Esophagus squamous epithelium (tissue), 5 donors: ENCODE measurements at regions not wholly inside any gene's neighbourhood (a gene's known extent, or its start where the extent isn't known, plus 50 kb on each side); places are given as distances from the start of the nearest gene placed in this dataset.

Experiments
- DNase-seq: peaks from one replicate; lab custom pipeline; 2025; lab: John Stamatoyannopoulos, UW
- H3K27ac ChIP-seq, 4 donors: fragments of 200-600 bp; sonication (generic); one replicate each; pipeline ENCODE4 v1.5.1; 2016 to 2019; ENCODE audit warnings: mild to moderate bottlenecking in 1 of 4
- H3K27me3 ChIP-seq, 4 donors: fragments of 200-600 bp; sonication (generic); 1 replicate in 3 of 4; 2 replicates in 1 of 4; pipeline versions ENCODE4 v1.5.1 to v1.6.0; 2017 to 2021; ENCODE audit warnings: antibody characterized with exemption in 1 of 4
- H3K36me3 ChIP-seq, 3 donors: fragments of 200-600 bp; sonication (generic); one replicate each; pipeline ENCODE4 v1.5.1; 2016 to 2019
- H3K4me1 ChIP-seq, 3 donors: fragments of 200-600 bp; sonication (generic); one replicate each; pipeline ENCODE4 v1.5.1; 2017 to 2019
- H3K4me3 ChIP-seq, 4 donors: fragments of 200-600 bp; sonication (generic); 1 replicate in 3 of 4; 2 replicates in 1 of 4; pipeline ENCODE4 v1.5.1; 2016 to 2019; ENCODE audit warnings: mild to moderate bottlenecking in 2 of 4, moderate library complexity in 1 of 4
- H3K9me3 ChIP-seq, 3 donors: fragments of 200-600 bp; sonication (generic); one replicate each; pipeline ENCODE4 v1.5.1; 2016 to 2019
- POLR2A ChIP-seq, 4 donors: fragments of 450-650 bp; IDR thresholded peaks; one replicate each; pipeline ENCODE4 v1.6.1; 2017; ENCODE audit warnings: antibody characterized with exemption in 4 of 4, mild to moderate bottlenecking in 4 of 4, moderate library complexity in 3 of 4
- WGBS, 2 donors: methylation state at CpG; one replicate each; pipeline ENCODE4 v1.1.5; 2018; 5-methylcytosine and 5-hydroxymethylcytosine counted together
- intact Hi-C: fragments of 100-400 bp; cut with DNase I; formaldehyde crosslinking; loops from one replicate; pipeline ENCODE4 v1.15.0; 2022
- TF ChIP-seq, protein P1 (sequence below), 6 experiments: fragments of 450-650 bp in 4 of 6; fragments of 200-600 bp in 2 of 6; sonication (generic) in 2 of 6; IDR thresholded peaks; one replicate each; pipeline ENCODE4 v1.5.1; 2016 to 2019; ENCODE audit warnings: antibody characterized with exemption in 6 of 6, mild to moderate bottlenecking in 4 of 6, moderate library complexity in 4 of 6
- donor health status: DM: yes; HTN: yes; CAD: no.

DNA sequence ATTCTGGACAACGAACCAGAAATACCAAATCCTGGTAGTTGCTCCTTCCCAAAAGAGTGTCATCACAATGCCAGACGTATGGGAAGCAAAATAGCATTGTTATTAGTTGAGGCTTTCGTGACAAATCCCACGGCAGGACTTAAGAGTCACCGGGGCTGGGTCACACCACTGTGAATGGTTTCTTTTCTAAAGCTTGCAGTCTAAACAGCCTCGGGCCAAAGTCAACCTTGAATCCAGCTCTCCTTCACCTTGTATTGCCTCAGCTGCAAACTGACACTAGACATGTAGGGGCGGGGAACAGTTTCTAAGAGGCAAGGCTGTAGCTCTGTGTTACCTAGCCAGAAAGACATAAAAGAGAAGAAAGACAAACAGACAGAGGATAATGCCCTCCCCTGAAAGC, 734.8 kb downstream of the MED13L start:
- H3K4me3 ChIP-seq, result no peak overlapping the region
- WGBS, 2 donors, result 27 to 60% methylated on average over 7 of the region's 7 CpGs
- intact Hi-C loops, result no loop called here
- no peaks in the 10 kb centered on the region for H3K27me3 ChIP-seq
- H3K27ac ChIP-seq, result peak overlapping the region in 1 of 4 donors; percentile 7
- peaks cover 0 to 6% (median 0%) of the 10 kb centered on the region in 3 donors for H3K4me1 ChIP-seq
- no peaks in the 10 kb centered on the region for H3K36me3 ChIP-seq
- DNase-seq, result no peak
- peaks cover 0 to 12% (median 0%) of the 10 kb centered on the region in 3 donors for H3K9me3 ChIP-seq
- TF ChIP-seq POLR2A (IDR thresholded peaks at IDR 0.05), result no peak
- TF ChIP-seq, protein P1, sequence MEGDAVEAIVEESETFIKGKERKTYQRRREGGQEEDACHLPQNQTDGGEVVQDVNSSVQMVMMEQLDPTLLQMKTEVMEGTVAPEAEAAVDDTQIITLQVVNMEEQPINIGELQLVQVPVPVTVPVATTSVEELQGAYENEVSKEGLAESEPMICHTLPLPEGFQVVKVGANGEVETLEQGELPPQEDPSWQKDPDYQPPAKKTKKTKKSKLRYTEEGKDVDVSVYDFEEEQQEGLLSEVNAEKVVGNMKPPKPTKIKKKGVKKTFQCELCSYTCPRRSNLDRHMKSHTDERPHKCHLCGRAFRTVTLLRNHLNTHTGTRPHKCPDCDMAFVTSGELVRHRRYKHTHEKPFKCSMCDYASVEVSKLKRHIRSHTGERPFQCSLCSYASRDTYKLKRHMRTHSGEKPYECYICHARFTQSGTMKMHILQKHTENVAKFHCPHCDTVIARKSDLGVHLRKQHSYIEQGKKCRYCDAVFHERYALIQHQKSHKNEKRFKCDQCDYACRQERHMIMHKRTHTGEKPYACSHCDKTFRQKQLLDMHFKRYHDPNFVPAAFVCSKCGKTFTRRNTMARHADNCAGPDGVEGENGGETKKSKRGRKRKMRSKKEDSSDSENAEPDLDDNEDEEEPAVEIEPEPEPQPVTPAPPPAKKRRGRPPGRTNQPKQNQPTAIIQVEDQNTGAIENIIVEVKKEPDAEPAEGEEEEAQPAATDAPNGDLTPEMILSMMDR (IDR thresholded peaks at IDR 0.05), result no peak

- Histone ChIP-seq H3K9me3 (peaks cover 0 to 12% (median 0%) of the 10 kb centered on the region in 3 donors), H3K27me3 (no peaks in the 10 kb centered on the region), H3K4me1 (peaks cover 0 to 6% (median 0%) of the 10 kb centered on the region in 3 donors), H3K4me3 (no peak overlapping the region), H3K36me3 (no peaks in the 10 kb centered on the region), H3K27ac (peak overlapping the region in 1 of 4 donors; percentile 7)
- DNase-seq, result no peak
- TF ChIP-seq, protein P1 (IDR thresholded peaks at IDR 0.05), result no peak
- no peak for TF ChIP-seq POLR2A (IDR thresholded peaks at IDR 0.05)
- WGBS, 2 donors, result 47 to 58% methylated on average over 5 of the region's 5 CpGs
- intact Hi-C loops, result no loop called here
Observed at GRCh38 chr12:115541891-115542421, 735.5 kb downstream of the MED13L start.

GRCh38 chr12:115528466-115528865, 749.0 kb downstream of the MED13L start:
- intact Hi-C loops, result no loop called here
- no peaks in the 10 kb centered on the region for H3K36me3 ChIP-seq
- 72 to 90% methylated on average over 2 of the region's 2 CpGs for WGBS, 2 donors

DNA sequence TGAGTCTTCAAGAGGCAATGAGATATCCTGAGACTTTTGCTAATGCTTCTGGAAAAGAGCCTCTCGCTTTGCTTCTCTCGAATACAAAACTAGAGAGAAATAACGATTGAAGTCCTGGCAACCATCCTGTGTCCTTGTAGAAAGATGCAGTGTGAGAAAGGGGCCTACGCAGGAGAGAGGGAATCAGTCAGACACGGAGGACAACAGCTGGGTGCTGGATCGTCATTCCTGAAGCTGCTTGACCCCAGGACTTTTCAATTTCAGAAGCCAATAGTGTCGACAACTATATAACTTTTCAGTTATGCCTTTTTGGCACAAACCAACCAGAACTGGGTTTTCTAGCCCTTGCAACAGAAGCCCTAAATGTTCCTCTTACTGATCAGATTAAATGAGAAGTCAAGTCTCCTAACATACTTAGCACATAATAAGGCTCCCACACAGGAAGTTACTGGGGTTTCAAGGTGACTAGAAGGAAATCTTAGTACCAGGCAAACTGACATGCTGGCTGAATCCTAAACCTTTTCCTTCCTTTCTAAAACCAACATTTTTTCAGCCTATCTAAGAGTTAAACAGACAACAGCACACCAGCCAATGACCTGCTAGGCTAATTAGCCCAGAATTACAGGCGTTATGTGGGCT, 755.6 kb downstream of the MED13L start:
- Histone ChIP-seq H3K36me3 (no peaks in the 10 kb centered on the region), H3K9me3 (no peaks in the 10 kb centered on the region), H3K27me3 (no peaks in the 10 kb centered on the region), H3K4me1 (no peaks in the 10 kb centered on the region), H3K27ac (no peak overlapping the region), H3K4me3 (no peak overlapping the region)
- TF ChIP-seq, protein P1 (IDR thresholded peaks at IDR 0.05), result no peak
- TF ChIP-seq POLR2A (IDR thresholded peaks at IDR 0.05), result no peak
- intact Hi-C loops, result no loop called here
- WGBS, 2 donors, result 63 to 66% methylated on average over 8 of the region's 8 CpGs
- no peak for DNase-seq

More at GRCh38 chr12:115528466-115528865, 749.0 kb downstream of the MED13L start:
- no peak for TF ChIP-seq POLR2A (IDR thresholded peaks at IDR 0.05)
- TF ChIP-seq, protein P1 (IDR thresholded peaks at IDR 0.05), result no peak
- no peak overlapping the region for H3K4me3 ChIP-seq
- H3K9me3 ChIP-seq, result no peaks in the 10 kb centered on the region
- H3K4me1 ChIP-seq, result no peaks in the 10 kb centered on the region
- no peaks in the 10 kb centered on the region for H3K27me3 ChIP-seq
- DNase-seq, result no peak
- no peak overlapping the region for H3K27ac ChIP-seq

GRCh38 chr12:115519887-115520286, 757.6 kb downstream of the MED13L start:
- H3K9me3 ChIP-seq, result no peaks in the 10 kb centered on the region
- no peak overlapping the region for H3K27ac ChIP-seq

More at GRCh38 chr12:115519887-115520286, 757.6 kb downstream of the MED13L start:
- Histone ChIP-seq H3K4me1 (no peaks in the 10 kb centered on the region), H3K27me3 (no peaks in the 10 kb centered on the region), H3K36me3 (no peaks in the 10 kb centered on the region), H3K4me3 (no peak overlapping the region)
- 77 to 79% methylated on average over 2 of the region's 2 CpGs for WGBS, 2 donors
- no peak for DNase-seq
- intact Hi-C loops, result no loop called here
- TF ChIP-seq, protein P1 (IDR thresholded peaks at IDR 0.05), result no peak
- no peak for TF ChIP-seq POLR2A (IDR thresholded peaks at IDR 0.05)
